SU-DHL-6 (cell line): ENCODE measurements at regions not wholly inside any gene's neighbourhood (a gene's known extent, or its start where the extent isn't known, plus 50 kb on each side); places are given as distances from the start of the nearest gene placed in this dataset.

Experiments used
- H2AFZ ChIP-seq: fragments of 200-600 bp; sonication (generic); 2 replicates; pipeline ENCODE4 v1.6.1; 2014; ENCODE audit warnings: low read depth, mild to moderate bottlenecking, moderate library complexity, mixed read lengths, antibody characterized with exemption, low read length; ENCODE audit not compliant: severe bottlenecking
- H3F3A ChIP-seq: fragments of 200-600 bp; shearing (Covaris generic); 2 replicates; pipeline ENCODE4 v1.6.0; 2016; ENCODE audit warnings: antibody characterized with exemption, mild to moderate bottlenecking; ENCODE audit not compliant: insufficient read depth
- H3K27ac ChIP-seq: fragments of 200-600 bp; sonication (generic); 2 replicates; pipeline ENCODE4 v1.5.1; 2016; ENCODE audit warnings: low read depth, mild to moderate bottlenecking, low read length, moderate library complexity, mixed read lengths
- H3K27me3 ChIP-seq: fragments of 200-600 bp; sonication (generic), shearing (Covaris generic); 2 replicates; pipeline ENCODE4 v1.6.0; 2014; ENCODE audit warnings: mild to moderate bottlenecking, low read length
- H3K36me3 ChIP-seq: fragments of 200-600 bp; sonication (generic); 2 replicates; pipeline ENCODE4 v1.6.1; 2014; ENCODE audit warnings: mild to moderate bottlenecking, low read length, mixed read lengths
- H3K4me2 ChIP-seq: fragments of 300-600, 200-600 bp; shearing (Covaris generic), sonication (generic); 2 replicates; pipeline ENCODE4 v1.6.0; 2014; ENCODE audit warnings: low read length, low read depth, mild to moderate bottlenecking; ENCODE audit not compliant: poor library complexity, severe bottlenecking
- H3K4me3 ChIP-seq: fragments of 200-600 bp; sonication (generic); 2 replicates; pipeline ENCODE4 v1.5.1; 2014; ENCODE audit warnings: antibody characterized with exemption, low read length, mild to moderate bottlenecking, mixed read lengths; ENCODE audit not compliant: insufficient read depth, poor library complexity, severe bottlenecking
- H3K79me2 ChIP-seq: fragments of 200-600 bp; sonication (generic); 2 replicates; pipeline ENCODE4 v1.6.1; 2014; ENCODE audit warnings: mild to moderate bottlenecking, low read length, moderate library complexity; ENCODE audit not compliant: insufficient read depth
- H3K9ac ChIP-seq: fragments of 200-600 bp; sonication (generic); 2 replicates; pipeline ENCODE4 v1.7.0; 2014; ENCODE audit warnings: mild to moderate bottlenecking, low read length
- H3K9me2 ChIP-seq: fragments of 200-600 bp; sonication (generic); replicated peaks from 2 replicates; pipeline ENCODE4 v1.6.1; 2014; ENCODE audit warnings: low read length; ENCODE audit not compliant: insufficient read depth
- H3K9me3 ChIP-seq: fragments of 200-600 bp; sonication (generic); 2 replicates; pipeline ENCODE4 v1.6.1; 2014; ENCODE audit warnings: low read length, mixed read lengths; ENCODE audit not compliant: insufficient read depth
- H4K20me1 ChIP-seq: fragments of 200-600 bp; sonication (generic); 2 replicates; pipeline ENCODE4 v1.6.1; 2014; ENCODE audit warnings: low read depth, mild to moderate bottlenecking, antibody characterized with exemption, low read length, moderate library complexity, mixed read lengths
- EZH2phosphoT487 ChIP-seq: fragments of 200-600 bp; sonication (generic), shearing (Covaris generic); conservative IDR thresholded peaks from 2 replicates; pipeline ENCODE4 v1.6.1; 2018; ENCODE audit warnings: mild to moderate bottlenecking, antibody characterized with exemption, low read length, moderate library complexity, mixed read lengths
- TF ChIP-seq, protein P1 (sequence below): fragments of 200-600 bp; sonication (generic); IDR thresholded peaks from one replicate; pipeline ENCODE4 v1.5.1; 2017; ENCODE audit warnings: antibody characterized with exemption, mild to moderate bottlenecking, low read length, moderate library complexity; ENCODE audit not compliant: insufficient read depth, poor library complexity, severe bottlenecking

DNA sequence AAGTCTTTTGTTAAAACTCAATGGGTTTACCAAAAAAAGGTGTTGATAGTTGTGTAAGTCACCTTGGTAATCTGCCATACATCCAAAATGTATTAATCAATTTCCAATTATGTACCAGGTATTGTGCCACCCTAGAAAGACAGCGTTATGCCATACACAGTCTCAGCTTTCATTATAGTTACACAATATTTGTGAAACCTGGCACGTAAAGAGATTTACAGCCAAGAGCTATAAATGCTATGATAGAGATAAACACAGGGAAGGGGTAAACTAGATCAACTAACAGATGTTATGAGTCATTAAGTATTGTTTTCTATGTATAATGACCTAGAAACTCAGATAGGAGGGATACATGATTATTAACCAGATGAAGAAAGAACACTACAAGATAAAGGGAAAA lies 725.6 kb upstream of the SLITRK5 start:
- no peak overlapping the region for H3K4me3 ChIP-seq
- H3K4me2 ChIP-seq, result no peak overlapping the region
- no peak overlapping the region for H2AFZ ChIP-seq

DNA sequence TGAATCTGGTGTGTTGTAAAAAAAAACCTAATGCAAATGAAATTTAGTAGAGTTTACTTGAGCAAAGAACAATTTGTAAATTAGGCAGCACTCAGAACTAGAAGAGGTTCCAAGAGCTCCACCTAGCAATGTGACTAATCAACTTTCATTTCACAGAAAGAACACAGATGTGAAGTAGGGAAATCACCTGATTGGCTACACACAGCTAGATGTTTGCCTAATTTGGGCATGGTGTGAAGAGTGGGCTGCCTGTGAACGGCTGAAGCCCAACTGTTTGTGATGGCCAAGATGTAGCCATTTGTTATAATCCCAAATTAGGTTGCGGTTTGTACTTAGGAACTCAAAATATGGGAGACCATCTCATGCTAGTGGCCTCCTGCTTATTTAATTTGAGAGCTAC lies 724.4 kb upstream of the SLITRK5 start:
- H2AFZ ChIP-seq, result no peak overlapping the region
- no peak overlapping the region for H3K27ac ChIP-seq
- no peaks in the 10 kb centered on the region for H3K9me2 ChIP-seq
- no peaks in the 10 kb centered on the region for H3K79me2 ChIP-seq
- H3K4me2 ChIP-seq, result no peak overlapping the region
- no peaks in the 10 kb centered on the region for H3F3A ChIP-seq
- H4K20me1 ChIP-seq, result no peaks in the 10 kb centered on the region
- TF ChIP-seq, protein P1, sequence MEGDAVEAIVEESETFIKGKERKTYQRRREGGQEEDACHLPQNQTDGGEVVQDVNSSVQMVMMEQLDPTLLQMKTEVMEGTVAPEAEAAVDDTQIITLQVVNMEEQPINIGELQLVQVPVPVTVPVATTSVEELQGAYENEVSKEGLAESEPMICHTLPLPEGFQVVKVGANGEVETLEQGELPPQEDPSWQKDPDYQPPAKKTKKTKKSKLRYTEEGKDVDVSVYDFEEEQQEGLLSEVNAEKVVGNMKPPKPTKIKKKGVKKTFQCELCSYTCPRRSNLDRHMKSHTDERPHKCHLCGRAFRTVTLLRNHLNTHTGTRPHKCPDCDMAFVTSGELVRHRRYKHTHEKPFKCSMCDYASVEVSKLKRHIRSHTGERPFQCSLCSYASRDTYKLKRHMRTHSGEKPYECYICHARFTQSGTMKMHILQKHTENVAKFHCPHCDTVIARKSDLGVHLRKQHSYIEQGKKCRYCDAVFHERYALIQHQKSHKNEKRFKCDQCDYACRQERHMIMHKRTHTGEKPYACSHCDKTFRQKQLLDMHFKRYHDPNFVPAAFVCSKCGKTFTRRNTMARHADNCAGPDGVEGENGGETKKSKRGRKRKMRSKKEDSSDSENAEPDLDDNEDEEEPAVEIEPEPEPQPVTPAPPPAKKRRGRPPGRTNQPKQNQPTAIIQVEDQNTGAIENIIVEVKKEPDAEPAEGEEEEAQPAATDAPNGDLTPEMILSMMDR, result no peak
- no peak for TF ChIP-seq EZH2phosphoT487
- H3K36me3 ChIP-seq, result no peaks in the 10 kb centered on the region
- H3K9ac ChIP-seq, result no peak overlapping the region
- H3K4me3 ChIP-seq, result no peak overlapping the region
- H3K9me3 ChIP-seq, result no peaks in the 10 kb centered on the region
- no peaks in the 10 kb centered on the region for H3K27me3 ChIP-seq

More for the DNA sequence above, 725.6 kb upstream of the SLITRK5 start:
- H3K9me2 ChIP-seq, result no peaks in the 10 kb centered on the region
- no peak overlapping the region for H3K9ac ChIP-seq
- H3K27me3 ChIP-seq, result no peaks in the 10 kb centered on the region
- H3K9me3 ChIP-seq, result no peaks in the 10 kb centered on the region
- H4K20me1 ChIP-seq, result no peaks in the 10 kb centered on the region
- no peaks in the 10 kb centered on the region for H3K79me2 ChIP-seq
- H3F3A ChIP-seq, result no peaks in the 10 kb centered on the region
- H3K27ac ChIP-seq, result no peak overlapping the region
- no peak for TF ChIP-seq EZH2phosphoT487
- TF ChIP-seq, protein P1, result no peak
- H3K36me3 ChIP-seq, result no peaks in the 10 kb centered on the region

DNA sequence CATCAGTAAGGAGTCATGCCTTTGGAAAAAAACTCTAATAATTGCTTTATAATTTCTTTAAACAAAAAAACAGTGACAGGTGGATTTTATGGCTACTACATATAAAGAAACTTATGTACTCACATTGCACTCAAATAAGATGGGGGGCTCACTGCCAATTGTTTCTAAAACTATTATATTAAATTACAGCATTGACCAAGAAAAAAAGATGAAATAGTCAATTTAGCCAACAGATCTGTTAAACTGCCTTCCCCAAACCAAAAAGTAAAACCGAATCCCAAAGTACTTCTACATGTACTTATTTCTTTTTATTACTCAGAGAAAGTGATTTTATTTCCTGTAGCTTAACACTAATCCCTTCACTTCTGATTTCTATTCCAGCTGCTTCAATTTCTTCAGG lies 716.8 kb upstream of the SLITRK5 start:
- Histone ChIP-seq H3K27ac (no peak overlapping the region), H3K27me3 (no peaks in the 10 kb centered on the region), H4K20me1 (no peaks in the 10 kb centered on the region), H3K36me3 (no peaks in the 10 kb centered on the region; the same call in 1 of the 2 replicates), H3K79me2 (no peaks in the 10 kb centered on the region), H3K4me2 (no peak overlapping the region), H3K4me3 (no peak overlapping the region), H3F3A (no peaks in the 10 kb centered on the region), H2AFZ (no peak overlapping the region), H3K9me3 (no peaks in the 10 kb centered on the region), H3K9ac (no peak overlapping the region), H3K9me2 (no peaks in the 10 kb centered on the region)
- TF ChIP-seq EZH2phosphoT487, result no peak
- TF ChIP-seq, protein P1, result no peak
